Epithelial cell of proximal tubule (primary cell): ENCODE measurements at regions not wholly inside any gene's neighbourhood (a gene's known extent, or its start where the extent isn't known, plus 50 kb on each side); places are given as distances from the start of the nearest gene placed in this dataset.

Source experiments
- DNase-seq: peaks from one replicate; pipeline ENCODE4 v3.0.0-alpha.2; 2011; ENCODE audit warnings: low read depth
- H3K4me3 ChIP-seq: 2 replicates; pipeline ENCODE4 v1.5.1; 2011; ENCODE audit warnings: low read depth, mild to moderate bottlenecking, low read length
- CTCF ChIP-seq: conservative IDR thresholded peaks from 2 replicates; pipeline ENCODE4 v1.5.1; 2012; ENCODE audit warnings: low read depth, mild to moderate bottlenecking, low read length

- no peak for TF ChIP-seq CTCF
- H3K4me3 ChIP-seq = no peak overlapping the region
- no peak for DNase-seq
Observed at GRCh38 chr13:34401696-34402095, 540.4 kb upstream of the NBEA start.

- DNase-seq = no peak
- no peak overlapping the region for H3K4me3 ChIP-seq
- no peak for TF ChIP-seq CTCF
Observed at GRCh38 chr13:34405410-34406181, 536.5 kb upstream of the NBEA start.

GRCh38 chr13:34408640-34409039 is 533.4 kb upstream of the NBEA start:
- H3K4me3 ChIP-seq = no peak overlapping the region
- no peak for TF ChIP-seq CTCF
- no peak for DNase-seq

- no peak overlapping the region for H3K4me3 ChIP-seq
- DNase-seq = no peak
- no peak for TF ChIP-seq CTCF
Observed at GRCh38 chr13:34409496-34410182, 532.4 kb upstream of the NBEA start.

GRCh38 chr13:34410678-34411077 is 531.4 kb upstream of the NBEA start:
- no peak for TF ChIP-seq CTCF
- H3K4me3 ChIP-seq = no peak overlapping the region
- DNase-seq = no peak

GRCh38 chr13:34411177-34411576 is 530.9 kb upstream of the NBEA start:
- no peak overlapping the region for H3K4me3 ChIP-seq
- no peak for TF ChIP-seq CTCF
- DNase-seq = no peak
